Sigmoid colon (tissue), 4 donors: ENCODE measurements at regions not wholly inside any gene's neighbourhood (a gene's known extent, or its start where the extent isn't known, plus 50 kb on each side); places are given as distances from the start of the nearest gene placed in this dataset.

Experiments used
- CTCF ChIP-seq, 4 experiments: fragments of 450-650 bp in 3 of 4; fragments of 200-600 bp in 1 of 4; IDR thresholded peaks; one replicate each; pipeline ENCODE4 v1.5.1; 2016 to 2019; ENCODE audit warnings: antibody characterized with exemption in 4 of 4, mild to moderate bottlenecking in 3 of 4, moderate library complexity in 2 of 4
- POLR2AphosphoS5 ChIP-seq, 4 donors: sonication (generic); formaldehyde crosslinking; IDR thresholded peaks; one replicate each; pipeline ENCODE4 v1.6.1; 2017; ENCODE audit warnings: antibody characterized with exemption in 4 of 4

GRCh38 chr12:126419131-126419530, 1353.9 kb downstream of the AACS start:
- TF ChIP-seq CTCF (IDR thresholded peaks at IDR 0.05) (no peak), POLR2AphosphoS5 (IDR thresholded peaks at IDR 0.05) (no peak)
